ENCODE measurements at regions not wholly inside any gene's neighbourhood (a gene's known extent, or its start where the extent isn't known, plus 50 kb on each side); places are given as distances from the start of the nearest gene placed in this dataset.

DNA sequence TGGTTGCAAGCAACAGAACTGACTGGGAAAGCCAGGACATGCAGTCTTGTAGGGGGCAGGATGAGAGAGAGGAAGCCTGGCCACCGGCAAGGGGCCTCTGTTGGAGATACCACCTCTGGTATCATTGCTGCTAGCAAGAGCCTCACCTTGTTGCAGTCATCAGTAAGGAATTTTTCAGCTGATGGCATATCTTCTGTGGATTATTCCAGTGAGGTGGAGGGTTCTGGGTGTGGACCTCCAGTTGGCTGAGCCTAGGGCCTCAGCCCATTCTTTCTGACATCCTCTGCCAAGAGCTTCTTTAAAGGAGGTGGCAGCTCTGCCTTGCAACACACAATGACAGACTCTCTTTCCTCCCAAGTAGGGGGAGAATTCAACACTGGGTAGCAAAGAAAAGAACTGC, 128.9 kb downstream of the AQP9 start:
- H3K36me3 ChIP-seq (replicated peaks in 1 of 2; ENCODE audit: control extremely low read depth in 1 of 2, control insufficient read depth in 1 of 2, extremely low read depth in 1 of 2, insufficient read depth in 2 of 2, low read length in 1 of 2): no peaks in the 10 kb centered on the region
- no peak overlapping the region for H3K4me2 ChIP-seq (replicated peaks; ENCODE audit: low read depth, low read length, poor library complexity, severe bottlenecking)
- Mint-ChIP-seq H3K4me3 (no peak overlapping the region), H3K27ac (no peak overlapping the region), H3K4me1 (no peaks in the 10 kb centered on the region), H3K9me3 (ENCODE audit: insufficient read depth) (peaks cover 10% of the 10 kb centered on the region), H3K27me3 (no peaks in the 10 kb centered on the region)
- H4K20me1 ChIP-seq (ENCODE audit: control insufficient read depth, insufficient read depth, low read length, poor library complexity, severe bottlenecking): no peaks in the 10 kb centered on the region
- no peaks in the 10 kb centered on the region for H3K27me3 ChIP-seq (replicated peaks in 1 of 4; ENCODE audit: control extremely low read depth in 1 of 4, control insufficient read depth in 3 of 4, insufficient read depth in 4 of 4, low read length in 3 of 4)
- H3K79me2 ChIP-seq (ENCODE audit: control insufficient read depth, insufficient read depth, low read length): no peaks in the 10 kb centered on the region
- H3K9ac ChIP-seq (ENCODE audit: low read length): no peak overlapping the region
- ATAC-seq (ENCODE audit: low read depth) (no peak), DNase-seq (no peak)
- ChIA-PET CTCF (no interaction called here), POLR2A (no interaction called here)
- 80% methylated on average over 1 of the region's 1 CpG for WGBS (ENCODE audit: insufficient coverage)
- H3K9me3 ChIP-seq (ENCODE audit: control extremely low read depth in 1 of 3, control insufficient read depth in 2 of 3, insufficient read depth in 1 of 3, low read length in 2 of 3): peaks cover 0 to 4% (median 0%) of the 10 kb centered on the region in 3 donors
- no peak overlapping the region for H2AFZ ChIP-seq (ENCODE audit: insufficient read depth, low read depth, low read length, poor library complexity, severe bottlenecking)
- H3K27ac ChIP-seq (ENCODE audit: low read length in 2 of 2): no peak overlapping the region
- no peaks in the 10 kb centered on the region for H3K4me1 ChIP-seq (ENCODE audit: control insufficient read depth in 2 of 2, insufficient read depth in 2 of 2, low read length in 2 of 2)
- intact Hi-C loops (cut with micrococcal nuclease): no loop called here
- no peak overlapping the region for H3K4me3 ChIP-seq (ENCODE audit: control extremely low read depth in 1 of 5, extremely low read depth in 1 of 5, insufficient read depth in 1 of 5, low read depth in 2 of 5, low read length in 4 of 5)
- TF ChIP-seq EZH2 (IDR thresholded peaks at IDR 0.05; ENCODE audit: borderline replicate concordance, insufficient read depth, low read depth, low read length, poor library complexity, severe bottlenecking): no peak
- TF ChIP-seq, protein P1, sequence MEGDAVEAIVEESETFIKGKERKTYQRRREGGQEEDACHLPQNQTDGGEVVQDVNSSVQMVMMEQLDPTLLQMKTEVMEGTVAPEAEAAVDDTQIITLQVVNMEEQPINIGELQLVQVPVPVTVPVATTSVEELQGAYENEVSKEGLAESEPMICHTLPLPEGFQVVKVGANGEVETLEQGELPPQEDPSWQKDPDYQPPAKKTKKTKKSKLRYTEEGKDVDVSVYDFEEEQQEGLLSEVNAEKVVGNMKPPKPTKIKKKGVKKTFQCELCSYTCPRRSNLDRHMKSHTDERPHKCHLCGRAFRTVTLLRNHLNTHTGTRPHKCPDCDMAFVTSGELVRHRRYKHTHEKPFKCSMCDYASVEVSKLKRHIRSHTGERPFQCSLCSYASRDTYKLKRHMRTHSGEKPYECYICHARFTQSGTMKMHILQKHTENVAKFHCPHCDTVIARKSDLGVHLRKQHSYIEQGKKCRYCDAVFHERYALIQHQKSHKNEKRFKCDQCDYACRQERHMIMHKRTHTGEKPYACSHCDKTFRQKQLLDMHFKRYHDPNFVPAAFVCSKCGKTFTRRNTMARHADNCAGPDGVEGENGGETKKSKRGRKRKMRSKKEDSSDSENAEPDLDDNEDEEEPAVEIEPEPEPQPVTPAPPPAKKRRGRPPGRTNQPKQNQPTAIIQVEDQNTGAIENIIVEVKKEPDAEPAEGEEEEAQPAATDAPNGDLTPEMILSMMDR (IDR thresholded peaks at IDR 0.05): no peak

DNA sequence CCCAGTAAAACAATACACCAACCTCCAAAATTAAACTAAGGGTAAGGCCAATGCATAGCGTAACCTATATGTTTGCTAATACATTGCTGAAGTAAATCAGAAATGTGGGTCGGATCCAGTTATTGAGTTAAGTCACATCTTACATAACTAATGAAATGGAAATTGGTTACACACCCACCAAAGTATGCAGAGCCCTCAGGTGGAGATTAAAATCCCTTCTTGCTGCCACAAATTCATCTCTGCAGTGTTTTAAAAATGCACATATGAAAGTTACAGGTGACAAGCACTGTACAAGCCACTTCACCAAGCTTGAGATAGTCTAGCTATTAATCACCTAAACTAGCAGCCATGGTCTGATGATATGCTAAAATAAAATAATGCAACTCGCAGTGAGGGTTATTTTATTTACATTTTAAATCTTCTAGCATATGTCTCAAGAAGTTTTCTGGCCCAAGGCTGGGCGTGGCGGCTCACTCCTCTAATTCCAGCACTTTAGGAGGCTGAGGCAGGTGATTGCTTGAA, 130.6 kb downstream of the AQP9 start:
- H3K4me3 Mint-ChIP-seq: no peak overlapping the region
- no peaks in the 10 kb centered on the region for H4K20me1 ChIP-seq (ENCODE audit: control insufficient read depth, insufficient read depth, low read length, poor library complexity, severe bottlenecking)
- H3K9ac ChIP-seq (ENCODE audit: low read length): no peak overlapping the region
- no peak overlapping the region for H3K27ac ChIP-seq (ENCODE audit: low read length in 2 of 2)
- no peaks in the 10 kb centered on the region for H3K27me3 Mint-ChIP-seq
- POLR2A ChIA-PET: no interaction called here
- peaks cover 10% of the 10 kb centered on the region for H3K9me3 Mint-ChIP-seq (ENCODE audit: insufficient read depth)
- TF ChIP-seq, protein P1 (IDR thresholded peaks at IDR 0.05): no peak
- TF ChIP-seq EZH2 (IDR thresholded peaks at IDR 0.05; ENCODE audit: borderline replicate concordance, insufficient read depth, low read depth, low read length, poor library complexity, severe bottlenecking): no peak
- DNase-seq: no peak
- H3K79me2 ChIP-seq (ENCODE audit: control insufficient read depth, insufficient read depth, low read length): no peaks in the 10 kb centered on the region
- no peak overlapping the region for H3K4me3 ChIP-seq (ENCODE audit: control extremely low read depth in 1 of 5, extremely low read depth in 1 of 5, insufficient read depth in 1 of 5, low read depth in 2 of 5, low read length in 4 of 5)
- no peaks in the 10 kb centered on the region for H3K27me3 ChIP-seq (replicated peaks in 1 of 4; ENCODE audit: control extremely low read depth in 1 of 4, control insufficient read depth in 3 of 4, insufficient read depth in 4 of 4, low read length in 3 of 4)
- 100% methylated on average over 2 of the region's 5 CpGs for WGBS (ENCODE audit: insufficient coverage)
- H3K9me3 ChIP-seq (ENCODE audit: control extremely low read depth in 1 of 3, control insufficient read depth in 2 of 3, insufficient read depth in 1 of 3, low read length in 2 of 3): peaks cover 0 to 4% (median 0%) of the 10 kb centered on the region in 3 donors
- no peaks in the 10 kb centered on the region for H3K4me1 ChIP-seq (ENCODE audit: control insufficient read depth in 2 of 2, insufficient read depth in 2 of 2, low read length in 2 of 2)
- CTCF ChIA-PET: no interaction called here
- no peak overlapping the region for H2AFZ ChIP-seq (ENCODE audit: insufficient read depth, low read depth, low read length, poor library complexity, severe bottlenecking)
- no peak overlapping the region for H3K27ac Mint-ChIP-seq
- ATAC-seq (ENCODE audit: low read depth): no peak
- H3K36me3 ChIP-seq (replicated peaks in 1 of 2; ENCODE audit: control extremely low read depth in 1 of 2, control insufficient read depth in 1 of 2, extremely low read depth in 1 of 2, insufficient read depth in 2 of 2, low read length in 1 of 2): no peaks in the 10 kb centered on the region
- intact Hi-C loops (cut with micrococcal nuclease): no loop called here
- no peak overlapping the region for H3K4me2 ChIP-seq (replicated peaks; ENCODE audit: low read depth, low read length, poor library complexity, severe bottlenecking)
- H3K4me1 Mint-ChIP-seq: no peaks in the 10 kb centered on the region

Measured in B cell (primary cell).